ENCODE measurements at regions not wholly inside any gene's neighbourhood (a gene's known extent, or its start where the extent isn't known, plus 50 kb on each side); places are given as distances from the start of the nearest gene placed in this dataset.

- TF ChIP-seq PATZ1 (CRISPR knock-in tag; IDR thresholded peaks at IDR 0.05; ENCODE audit: borderline replicate concordance) (no peak), GLIS3 (CRISPR knock-in tag; IDR thresholded peaks at IDR 0.05) (no peak), ARNTL (CRISPR knock-in tag; IDR thresholded peaks at IDR 0.05; ENCODE audit: borderline replicate concordance, low read depth) (no peak), TOX (CRISPR knock-in tag; IDR thresholded peaks at IDR 0.05; ENCODE audit: borderline replicate concordance) (no peak)
Observed at GRCh38 chr2:241941691-241942301, 72.3 kb downstream of the RTP5 start (continued).

- ATAC-seq = no peak
- TF ChIP-seq CSDC2 (CRISPR knock-in tag; IDR thresholded peaks at IDR 0.05) (no peak), SNAI2 (CRISPR knock-in tag; IDR thresholded peaks at IDR 0.05) (no peak), ZNF565 (CRISPR knock-in tag; conservative IDR thresholded peaks at IDR 0.05; ENCODE audit: low read depth) (no peak), TSHZ2 (CRISPR knock-in tag; IDR thresholded peaks at IDR 0.05) (no peak), ZNF70 (CRISPR knock-in tag; IDR thresholded peaks at IDR 0.05) (no peak), TCF4 (CRISPR knock-in tag; IDR thresholded peaks at IDR 0.05; ENCODE audit: borderline replicate concordance) (no peak), ISL1 (CRISPR knock-in tag; IDR thresholded peaks at IDR 0.05) (no peak)
Observed at GRCh38 chr2:241942416-241943208, 73.1 kb downstream of the RTP5 start.

GRCh38 chr2:241943209-241943850 is 73.8 kb downstream of the RTP5 start:
- ATAC-seq = no peak
- TF ChIP-seq ESRRG (CRISPR knock-in tag; IDR thresholded peaks at IDR 0.05) (no peak), ZNF8 (CRISPR knock-in tag; IDR thresholded peaks at IDR 0.05) (no peak), ZNF565 (CRISPR knock-in tag; conservative IDR thresholded peaks at IDR 0.05; ENCODE audit: low read depth) (no peak), CSDC2 (CRISPR knock-in tag; IDR thresholded peaks at IDR 0.05) (no peak), PPARA (CRISPR knock-in tag; IDR thresholded peaks at IDR 0.05; ENCODE audit: borderline replicate concordance) (no peak), ZFP3 (CRISPR knock-in tag; IDR thresholded peaks at IDR 0.05) (no peak), GLIS3 (CRISPR knock-in tag; IDR thresholded peaks at IDR 0.05) (no peak), OSR1 (CRISPR knock-in tag; IDR thresholded peaks at IDR 0.05) (no peak)

GRCh38 chr2:241943961-241944575 is 74.5 kb downstream of the RTP5 start:
- no peak for ATAC-seq
- no peak for TF ChIP-seq POU6F1 (CRISPR knock-in tag; IDR thresholded peaks at IDR 0.05; ENCODE audit: borderline replicate concordance, low read depth)
- no peak for TF ChIP-seq TCF4 (CRISPR knock-in tag; IDR thresholded peaks at IDR 0.05; ENCODE audit: borderline replicate concordance)
- no peak for TF ChIP-seq TOX (CRISPR knock-in tag; IDR thresholded peaks at IDR 0.05; ENCODE audit: borderline replicate concordance)
- TF ChIP-seq SNAI2 (CRISPR knock-in tag; IDR thresholded peaks at IDR 0.05) = no peak

- ATAC-seq = no peak
- no peak for TF ChIP-seq ESRRG (CRISPR knock-in tag; IDR thresholded peaks at IDR 0.05)
- no peak for TF ChIP-seq BACH2 (CRISPR knock-in tag; IDR thresholded peaks at IDR 0.05; ENCODE audit: borderline replicate concordance)
- TF ChIP-seq ZFP30 (CRISPR knock-in tag; IDR thresholded peaks at IDR 0.05) = no peak
- no peak for TF ChIP-seq ARNTL (CRISPR knock-in tag; IDR thresholded peaks at IDR 0.05; ENCODE audit: borderline replicate concordance, low read depth)
- TF ChIP-seq TCF4 (CRISPR knock-in tag; IDR thresholded peaks at IDR 0.05; ENCODE audit: borderline replicate concordance) = no peak
- TF ChIP-seq TSHZ2 (CRISPR knock-in tag; IDR thresholded peaks at IDR 0.05) = no peak
- TF ChIP-seq ZNF565 (CRISPR knock-in tag; conservative IDR thresholded peaks at IDR 0.05; ENCODE audit: low read depth) = no peak
- no peak for TF ChIP-seq CSDC2 (CRISPR knock-in tag; IDR thresholded peaks at IDR 0.05)
- no peak for TF ChIP-seq CSRNP3 (CRISPR knock-in tag; IDR thresholded peaks at IDR 0.05)
- TF ChIP-seq ZNF8 (CRISPR knock-in tag; IDR thresholded peaks at IDR 0.05) = no peak
- no peak for TF ChIP-seq RARB (CRISPR knock-in tag; IDR thresholded peaks at IDR 0.05)
Observed at GRCh38 chr2:241944821-241945220, 75.3 kb downstream of the RTP5 start.

Measured in SK-N-SH treated with all-trans-retinoic acid at 6 μM for 48 hours (cell line).